GM23248 (cell line): ENCODE measurements at regions not wholly inside any gene's neighbourhood (a gene's known extent, or its start where the extent isn't known, plus 50 kb on each side); places are given as distances from the start of the nearest gene placed in this dataset.
A peak's percentile ranks its signal among the peaks of the same experiment; 100 is the strongest.

ENCODE experiments used
- DNase-seq: peaks from one replicate; pipeline ENCODE4 v3.0.0-alpha.2; 2015
- H2AFZ ChIP-seq: fragments of 200-600 bp; sonication (generic); 2 replicates; pipeline ENCODE4 v1.6.1; 2016; ENCODE audit warnings: antibody characterized with exemption
- H3F3A ChIP-seq: fragments of 200-600 bp; sonication (generic); 2 replicates; pipeline ENCODE4 v1.6.1; 2016; ENCODE audit warnings: mild to moderate bottlenecking, antibody characterized with exemption, mixed run types; ENCODE audit not compliant: insufficient read depth
- H3K27ac ChIP-seq: fragments of 200-600 bp; sonication (generic); 2 replicates; pipeline ENCODE4 v1.5.1; 2016; ENCODE audit warnings: mild to moderate bottlenecking
- H3K27me3 ChIP-seq: fragments of 200-600 bp; sonication (generic); replicated peaks from 2 replicates; pipeline ENCODE4 v1.6.1; 2016; ENCODE audit warnings: mild to moderate bottlenecking; ENCODE audit not compliant: insufficient read depth
- H3K36me3 ChIP-seq: fragments of 200-600 bp; sonication (generic); 2 replicates; pipeline ENCODE4 v1.6.1; 2016; ENCODE audit warnings: low read depth, mild to moderate bottlenecking
- H3K4me1 ChIP-seq: fragments of 200-600 bp; sonication (generic); 2 replicates; pipeline ENCODE4 v1.6.1; 2016; ENCODE audit warnings: mild to moderate bottlenecking; ENCODE audit not compliant: insufficient read depth
- H3K4me2 ChIP-seq: fragments of 200-600 bp; sonication (generic); one replicate; pipeline ENCODE4 v1.6.1; 2016; ENCODE audit warnings: mild to moderate bottlenecking; ENCODE audit not compliant: unreplicated experiment
- H3K4me3 ChIP-seq: fragments of 200-600 bp; sonication (generic); 2 replicates; pipeline ENCODE4 v1.5.1; 2016; ENCODE audit warnings: mild to moderate bottlenecking
- H3K79me2 ChIP-seq: fragments of 200-600 bp; sonication (generic); 2 replicates; pipeline ENCODE4 v1.6.1; 2016; ENCODE audit warnings: mild to moderate bottlenecking; ENCODE audit not compliant: insufficient read depth
- H3K9ac ChIP-seq: fragments of 200-600 bp; sonication (generic); 2 replicates; pipeline ENCODE4 v1.6.1; 2016; ENCODE audit warnings: mild to moderate bottlenecking
- H3K9me2 ChIP-seq: fragments of 200-600 bp; sonication (generic); 2 replicates; pipeline ENCODE4 v1.6.1; 2016; ENCODE audit warnings: mixed run types, mild to moderate bottlenecking, moderate library complexity; ENCODE audit not compliant: insufficient read depth
- H3K9me3 ChIP-seq: fragments of 200-600 bp; sonication (generic); one replicate; pipeline ENCODE4 v1.6.1; 2017; ENCODE audit warnings: low read depth
- H4K20me1 ChIP-seq: fragments of 200-600 bp; sonication (generic); 2 replicates; pipeline ENCODE4 v1.6.0; 2016; ENCODE audit not compliant: insufficient read depth
- EZH2 ChIP-seq: fragments of 200-600 bp; sonication (generic); IDR thresholded peaks from 2 replicates; pipeline ENCODE4 v1.6.1; 2018; ENCODE audit warnings: antibody characterized with exemption, mild to moderate bottlenecking; ENCODE audit not compliant: insufficient read depth, poor library complexity, severe bottlenecking
- EZH2phosphoT487 ChIP-seq: fragments of 200-600 bp; sonication (generic); IDR thresholded peaks from 2 replicates; pipeline ENCODE4 v1.6.1; 2018; ENCODE audit warnings: antibody characterized with exemption, moderate library complexity, mild to moderate bottlenecking, low read depth; ENCODE audit not compliant: insufficient read depth
- WGBS, 2 experiments: methylation state at CpG; one replicate each; pipeline ENCODE4 v1.1.6; 2015 to 2017; ENCODE audit warnings: low lambda C conversion rate in 2 of 2, low coverage in 1 of 2; ENCODE audit errors: missing lambda C conversion rate in 2 of 2; 5-methylcytosine and 5-hydroxymethylcytosine counted together
- in situ Hi-C: fragments of 300-500 bp; cut with MboI; formaldehyde crosslinking; loops from 2 replicates; pipeline ENCODE4 v1.15.0; 2020

- DNase-seq: peak; percentile 7
- Histone ChIP-seq H3K4me3 (no peak overlapping the region), H3K79me2 (no peaks in the 10 kb centered on the region), H3K27ac (no peak overlapping the region), H4K20me1 (no peaks in the 10 kb centered on the region), H3F3A (no peaks in the 10 kb centered on the region), H3K4me1 (no peaks in the 10 kb centered on the region), H3K9ac (no peak overlapping the region), H3K9me3 (no peaks in the 10 kb centered on the region), H3K36me3 (no peaks in the 10 kb centered on the region), H2AFZ (no peak overlapping the region), H3K4me2 (no peak overlapping the region), H3K27me3 (no peaks in the 10 kb centered on the region), H3K9me2 (no peaks in the 10 kb centered on the region)
- TF ChIP-seq EZH2: no peak
- no peak for TF ChIP-seq EZH2phosphoT487
- WGBS, 2 experiments: 7% methylated on average over 2 of the region's 2 CpGs
- in situ Hi-C loops: no loop called here
These were observed 528.2 kb downstream of the HDGFL1 start for GRCh38 chr6:23097566-23097965.

- Histone ChIP-seq H3K27ac (no peak overlapping the region), H3K36me3 (no peaks in the 10 kb centered on the region), H3K9me3 (no peaks in the 10 kb centered on the region), H4K20me1 (no peaks in the 10 kb centered on the region), H3K9ac (no peak overlapping the region), H3F3A (no peaks in the 10 kb centered on the region), H3K9me2 (no peaks in the 10 kb centered on the region), H3K4me2 (no peak overlapping the region), H3K79me2 (no peaks in the 10 kb centered on the region), H2AFZ (no peak overlapping the region), H3K4me1 (peaks cover 5% of the 10 kb centered on the region; the same call in 1 of the 2 replicates), H3K4me3 (no peak overlapping the region), H3K27me3 (no peaks in the 10 kb centered on the region)
- in situ Hi-C loops: no loop called here
- DNase-seq: peak; percentile 73
- no peak for TF ChIP-seq EZH2
- TF ChIP-seq EZH2phosphoT487: 0 out of 2 replicates have a peak, but pooled peaks have one; percentile 43
- 0 to 7% methylated on average over 2 of the region's 2 CpGs for WGBS, 2 experiments
These were observed 537.6 kb downstream of the HDGFL1 start for GRCh38 chr6:23106951-23107350.

DNA sequence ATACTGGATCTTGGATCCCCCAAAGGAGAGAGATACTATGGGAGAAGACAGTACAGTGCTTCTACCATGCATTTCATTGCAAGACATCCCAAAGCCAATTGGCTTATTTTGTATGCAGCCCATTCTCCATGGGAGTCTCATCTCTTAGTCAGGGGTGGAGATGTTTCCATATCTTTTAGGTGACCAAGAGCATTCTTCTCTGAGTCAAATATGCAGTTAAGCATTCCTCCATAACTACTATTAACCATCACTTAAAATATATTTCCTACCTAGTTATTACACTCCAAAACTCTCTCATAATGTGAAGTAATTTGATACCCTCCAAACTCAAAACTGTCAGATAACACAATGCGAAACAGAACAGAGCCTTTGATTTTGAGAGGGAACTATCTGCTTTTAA is 542.6 kb downstream of the HDGFL1 start:
- Histone ChIP-seq H3K9me3 (no peaks in the 10 kb centered on the region), H3K9ac (no peak overlapping the region), H3K4me1 (peaks cover 14% of the 10 kb centered on the region), H3K27ac (peak overlapping the region; percentile 42; the same call in 1 of the 2 replicates), H3K4me2 (peak overlapping the region; percentile 13), H3F3A (peaks cover 3% of the 10 kb centered on the region), H3K36me3 (no peaks in the 10 kb centered on the region), H2AFZ (no peak overlapping the region), H4K20me1 (no peaks in the 10 kb centered on the region), H3K27me3 (no peaks in the 10 kb centered on the region), H3K4me3 (no peak overlapping the region), H3K9me2 (no peaks in the 10 kb centered on the region), H3K79me2 (no peaks in the 10 kb centered on the region)
- TF ChIP-seq EZH2phosphoT487 (no peak), EZH2 (no peak)
- 46 to 56% methylated on average over 1 of the region's 1 CpG for WGBS, 2 experiments
- in situ Hi-C loops: no loop called here
- DNase-seq: peak; percentile 69

DNA sequence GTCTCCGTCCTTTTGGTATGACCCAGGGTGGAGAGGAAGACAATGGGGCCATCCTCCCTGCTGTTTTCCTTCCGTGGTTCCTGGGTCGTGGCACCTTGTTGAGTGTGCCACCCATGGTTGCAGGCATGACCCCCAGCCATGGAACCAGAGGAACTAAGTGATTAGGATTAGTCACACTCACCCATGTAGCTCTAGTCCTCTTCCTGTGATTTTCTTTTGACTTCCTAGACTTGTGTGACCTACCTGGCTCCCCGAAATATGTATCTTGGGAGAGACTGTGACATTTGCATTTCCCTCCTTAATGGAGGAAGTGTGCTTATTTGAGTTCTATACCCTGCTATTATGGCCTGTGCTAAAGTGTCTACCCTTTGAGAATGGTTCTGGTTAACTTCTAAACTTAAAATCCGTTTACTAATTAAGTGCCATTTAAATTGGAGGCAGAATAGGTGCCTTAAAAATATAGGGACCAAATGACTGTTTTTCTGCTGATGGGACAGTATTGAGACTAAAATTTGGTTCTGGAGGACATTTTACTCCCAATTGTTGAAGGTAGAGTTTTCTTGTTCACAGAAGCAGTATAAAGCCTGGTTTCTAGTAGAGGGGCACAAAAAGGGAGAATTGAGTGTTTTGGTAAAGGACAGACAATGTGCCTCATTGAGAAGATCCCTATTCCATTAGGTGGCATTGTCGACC is 545.6 kb downstream of the HDGFL1 start:
- 28 to 31% methylated on average over 6 of the region's 6 CpGs for WGBS, 2 experiments
- H3K9ac ChIP-seq: no peak overlapping the region
- no peak overlapping the region for H3K4me3 ChIP-seq
- H3K36me3 ChIP-seq: no peaks in the 10 kb centered on the region
- H3K4me1 ChIP-seq: peaks cover 14% of the 10 kb centered on the region
- H3K9me2 ChIP-seq: no peaks in the 10 kb centered on the region
- TF ChIP-seq EZH2 (no peak), EZH2phosphoT487 (no peak)
- H3K4me2 ChIP-seq: no peak overlapping the region
- DNase-seq: no peak
- H3K79me2 ChIP-seq: no peaks in the 10 kb centered on the region
- H4K20me1 ChIP-seq: no peaks in the 10 kb centered on the region
- no peaks in the 10 kb centered on the region for H3K9me3 ChIP-seq
- in situ Hi-C loops: no loop called here
- H3F3A ChIP-seq: peaks cover 3% of the 10 kb centered on the region
- H2AFZ ChIP-seq: no peak overlapping the region
- no peaks in the 10 kb centered on the region for H3K27me3 ChIP-seq
- no peak overlapping the region for H3K27ac ChIP-seq

DNA sequence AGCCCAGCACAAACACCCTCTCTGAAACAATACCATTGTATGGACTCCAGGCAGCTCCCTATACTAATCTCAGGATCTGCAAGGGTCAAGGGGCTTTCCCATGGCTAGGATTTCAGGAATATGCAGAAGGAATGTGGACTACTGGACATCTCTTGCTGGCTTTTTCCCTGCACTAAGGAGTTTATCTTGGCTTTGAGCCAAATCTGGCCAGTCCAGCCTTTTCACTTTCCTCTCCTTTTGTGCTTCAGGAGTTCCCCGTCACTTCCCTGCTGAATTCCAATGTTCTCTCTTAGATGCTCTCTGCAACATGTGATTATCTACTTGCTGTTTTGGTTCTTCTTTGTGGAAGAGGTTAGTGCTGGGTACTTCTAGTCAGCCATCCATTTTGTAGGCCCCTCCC is 568.2 kb downstream of the HDGFL1 start:
- no peaks in the 10 kb centered on the region for H3K27me3 ChIP-seq
- no peak overlapping the region for H3K4me3 ChIP-seq
- no peaks in the 10 kb centered on the region for H3K9me2 ChIP-seq
- in situ Hi-C loops: no loop called here
- H3K9me3 ChIP-seq: no peaks in the 10 kb centered on the region
- H3K27ac ChIP-seq: no peak overlapping the region
- WGBS, 2 experiments: 50 to 59% methylated on average over 1 of the region's 1 CpG
- DNase-seq: peak; percentile 2
- no peak overlapping the region for H2AFZ ChIP-seq
- H3K79me2 ChIP-seq: no peaks in the 10 kb centered on the region
- no peaks in the 10 kb centered on the region for H3K4me1 ChIP-seq
- H3K36me3 ChIP-seq: no peaks in the 10 kb centered on the region
- H3F3A ChIP-seq: no peaks in the 10 kb centered on the region
- TF ChIP-seq EZH2 (no peak), EZH2phosphoT487 (no peak)
- no peaks in the 10 kb centered on the region for H4K20me1 ChIP-seq
- no peak overlapping the region for H3K9ac ChIP-seq
- H3K4me2 ChIP-seq: no peak overlapping the region
